ENCODE measurements at regions not wholly inside any gene's neighbourhood (a gene's known extent, or its start where the extent isn't known, plus 50 kb on each side); places are given as distances from the start of the nearest gene placed in this dataset.

DNA sequence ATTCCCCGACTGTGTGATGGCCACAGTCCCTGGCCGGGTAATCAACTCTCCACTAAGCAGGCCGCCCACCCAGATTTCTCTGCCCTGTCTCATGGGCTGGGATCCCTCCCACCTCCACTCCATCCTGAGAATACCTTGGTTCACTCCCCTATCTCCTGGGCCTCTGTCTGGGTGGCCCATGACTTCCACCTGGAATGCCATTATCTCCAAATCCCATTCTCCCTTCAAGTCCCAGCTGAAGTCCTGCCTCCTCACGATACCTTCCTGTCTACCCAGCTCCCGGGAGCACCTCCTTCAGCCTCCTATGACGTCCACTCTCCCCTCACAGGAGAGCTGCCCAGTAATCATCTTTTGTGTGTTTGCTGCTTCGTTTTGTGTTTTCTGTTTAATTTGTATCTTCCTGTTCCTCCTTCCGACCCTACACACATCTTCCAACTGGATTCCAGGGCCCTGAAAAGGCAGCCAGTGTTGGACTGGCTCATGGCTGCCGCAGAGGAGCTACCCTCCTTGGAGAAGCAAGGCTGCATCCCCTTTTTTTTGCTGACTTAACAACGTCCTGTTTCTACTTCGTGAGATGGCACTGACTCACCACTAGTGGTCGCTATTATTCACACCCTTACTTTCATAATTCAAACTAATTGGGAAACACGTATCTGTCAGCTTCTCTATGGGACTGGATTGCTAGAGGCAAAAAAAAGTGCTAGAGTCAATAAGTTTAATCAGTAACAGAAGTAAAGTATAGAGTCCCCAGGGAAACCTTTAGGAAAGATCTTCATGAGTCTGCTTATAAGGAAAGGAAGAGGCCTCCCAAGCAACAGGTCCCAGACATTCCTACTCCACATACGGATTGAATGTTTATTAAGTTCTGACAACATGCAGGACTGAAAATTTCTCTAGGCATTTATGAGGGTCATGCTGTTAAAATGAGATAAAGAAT, 171.9 kb upstream of the GATA6 start:
- no peak overlapping the region for H3K27ac ChIP-seq
- H3K79me2 ChIP-seq (ENCODE audit: insufficient read depth, low read depth) = no peaks in the 10 kb centered on the region
- no peak overlapping the region for H3K9ac ChIP-seq
- H4K20me1 ChIP-seq (ENCODE audit: insufficient read depth) = no peaks in the 10 kb centered on the region
- H3K27me3 ChIP-seq (ENCODE audit: insufficient read depth, low read depth) = no peaks in the 10 kb centered on the region
- TF ChIP-seq, protein P1, sequence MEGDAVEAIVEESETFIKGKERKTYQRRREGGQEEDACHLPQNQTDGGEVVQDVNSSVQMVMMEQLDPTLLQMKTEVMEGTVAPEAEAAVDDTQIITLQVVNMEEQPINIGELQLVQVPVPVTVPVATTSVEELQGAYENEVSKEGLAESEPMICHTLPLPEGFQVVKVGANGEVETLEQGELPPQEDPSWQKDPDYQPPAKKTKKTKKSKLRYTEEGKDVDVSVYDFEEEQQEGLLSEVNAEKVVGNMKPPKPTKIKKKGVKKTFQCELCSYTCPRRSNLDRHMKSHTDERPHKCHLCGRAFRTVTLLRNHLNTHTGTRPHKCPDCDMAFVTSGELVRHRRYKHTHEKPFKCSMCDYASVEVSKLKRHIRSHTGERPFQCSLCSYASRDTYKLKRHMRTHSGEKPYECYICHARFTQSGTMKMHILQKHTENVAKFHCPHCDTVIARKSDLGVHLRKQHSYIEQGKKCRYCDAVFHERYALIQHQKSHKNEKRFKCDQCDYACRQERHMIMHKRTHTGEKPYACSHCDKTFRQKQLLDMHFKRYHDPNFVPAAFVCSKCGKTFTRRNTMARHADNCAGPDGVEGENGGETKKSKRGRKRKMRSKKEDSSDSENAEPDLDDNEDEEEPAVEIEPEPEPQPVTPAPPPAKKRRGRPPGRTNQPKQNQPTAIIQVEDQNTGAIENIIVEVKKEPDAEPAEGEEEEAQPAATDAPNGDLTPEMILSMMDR (conservative IDR thresholded peaks at IDR 0.05; ENCODE audit: low read depth, low read length) = peak; percentile 86
- no peaks in the 10 kb centered on the region for H3K36me3 ChIP-seq (ENCODE audit: insufficient read depth)
- peak overlapping the region; percentile 9; the same call in 1 of the 2 replicates for H2AFZ ChIP-seq (ENCODE audit: low read depth)
- no peaks in the 10 kb centered on the region for H3K4me1 ChIP-seq (ENCODE audit: low read depth, poor library complexity, severe bottlenecking)
- no peak overlapping the region for H3K4me3 ChIP-seq (IDR thresholded peaks at IDR 0.05; ENCODE audit: insufficient read depth, low read depth, low read length)
- H3K4me2 ChIP-seq = no peak overlapping the region

DNA sequence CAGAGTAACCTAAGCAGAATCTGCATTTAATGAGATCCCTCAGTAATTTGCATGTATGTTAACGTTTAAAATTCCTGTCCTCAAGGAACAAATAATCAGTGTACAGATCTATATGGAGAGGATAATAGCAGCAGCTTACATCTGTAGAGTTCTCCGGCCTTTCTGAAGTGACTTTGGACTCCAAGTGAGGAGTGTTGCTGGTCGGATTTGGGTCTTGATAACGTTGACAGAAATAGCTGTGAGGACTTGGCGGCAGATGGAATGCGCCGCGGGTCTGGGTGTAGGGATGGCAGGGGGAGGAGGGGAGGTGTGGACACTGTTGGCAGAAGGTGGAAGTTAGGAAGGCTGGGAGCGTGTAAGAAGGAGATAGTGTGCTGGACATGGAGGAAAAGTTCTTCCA, 170.9 kb upstream of the GATA6 start:
- no peaks in the 10 kb centered on the region for H3K79me2 ChIP-seq (ENCODE audit: insufficient read depth, low read depth)
- H3K27ac ChIP-seq = no peak overlapping the region
- no peak overlapping the region for H3K4me2 ChIP-seq
- H2AFZ ChIP-seq (ENCODE audit: low read depth) = no peak overlapping the region
- H4K20me1 ChIP-seq (ENCODE audit: insufficient read depth) = no peaks in the 10 kb centered on the region
- TF ChIP-seq, protein P1 (conservative IDR thresholded peaks at IDR 0.05; ENCODE audit: low read depth, low read length) = no peak
- H3K9ac ChIP-seq = no peak overlapping the region
- H3K27me3 ChIP-seq (ENCODE audit: insufficient read depth, low read depth) = no peaks in the 10 kb centered on the region
- H3K4me3 ChIP-seq (IDR thresholded peaks at IDR 0.05; ENCODE audit: insufficient read depth, low read depth, low read length) = no peak overlapping the region
- no peaks in the 10 kb centered on the region for H3K36me3 ChIP-seq (ENCODE audit: insufficient read depth)
- H3K4me1 ChIP-seq (ENCODE audit: low read depth, poor library complexity, severe bottlenecking) = no peaks in the 10 kb centered on the region

- TF ChIP-seq, protein P1 (conservative IDR thresholded peaks at IDR 0.05; ENCODE audit: low read depth, low read length) = no peak
- H2AFZ ChIP-seq (ENCODE audit: low read depth) = no peak overlapping the region
- H3K27me3 ChIP-seq (ENCODE audit: insufficient read depth, low read depth) = no peaks in the 10 kb centered on the region
These were observed 167.4 kb upstream of the GATA6 start for GRCh38 chr18:22001912-22002487.

GRCh38 chr18:22005191-22005841, 164.1 kb upstream of the GATA6 start:
- Histone ChIP-seq H2AFZ (ENCODE audit: low read depth) (no peak overlapping the region), H3K4me1 (ENCODE audit: low read depth, poor library complexity, severe bottlenecking) (no peaks in the 10 kb centered on the region), H4K20me1 (ENCODE audit: insufficient read depth) (no peaks in the 10 kb centered on the region), H3K27me3 (ENCODE audit: insufficient read depth, low read depth) (no peaks in the 10 kb centered on the region), H3K4me3 (IDR thresholded peaks at IDR 0.05; ENCODE audit: insufficient read depth, low read depth, low read length) (no peak overlapping the region), H3K36me3 (ENCODE audit: insufficient read depth) (no peaks in the 10 kb centered on the region), H3K79me2 (ENCODE audit: insufficient read depth, low read depth) (no peaks in the 10 kb centered on the region), H3K9ac (no peak overlapping the region), H3K27ac (no peak overlapping the region), H3K4me2 (no peak overlapping the region)
- TF ChIP-seq, protein P1 (conservative IDR thresholded peaks at IDR 0.05; ENCODE audit: low read depth, low read length) = no peak

More at GRCh38 chr18:22001912-22002487, 167.4 kb upstream of the GATA6 start:
- no peak overlapping the region for H3K9ac ChIP-seq
- no peaks in the 10 kb centered on the region for H3K79me2 ChIP-seq (ENCODE audit: insufficient read depth, low read depth)
- no peak overlapping the region for H3K4me3 ChIP-seq (IDR thresholded peaks at IDR 0.05; ENCODE audit: insufficient read depth, low read depth, low read length)
- no peaks in the 10 kb centered on the region for H3K36me3 ChIP-seq (ENCODE audit: insufficient read depth)
- no peak overlapping the region for H3K4me2 ChIP-seq
- no peaks in the 10 kb centered on the region for H3K4me1 ChIP-seq (ENCODE audit: low read depth, poor library complexity, severe bottlenecking)
- no peak overlapping the region for H3K27ac ChIP-seq
- H4K20me1 ChIP-seq (ENCODE audit: insufficient read depth) = no peaks in the 10 kb centered on the region
